ENCODE measurements at regions not wholly inside any gene's neighbourhood (a gene's known extent, or its start where the extent isn't known, plus 50 kb on each side); places are given as distances from the start of the nearest gene placed in this dataset.

GRCh38 chr18:29377346-29377745 lies 1200.4 kb upstream of the CDH2 start:
- TF ChIP-seq, protein P1, sequence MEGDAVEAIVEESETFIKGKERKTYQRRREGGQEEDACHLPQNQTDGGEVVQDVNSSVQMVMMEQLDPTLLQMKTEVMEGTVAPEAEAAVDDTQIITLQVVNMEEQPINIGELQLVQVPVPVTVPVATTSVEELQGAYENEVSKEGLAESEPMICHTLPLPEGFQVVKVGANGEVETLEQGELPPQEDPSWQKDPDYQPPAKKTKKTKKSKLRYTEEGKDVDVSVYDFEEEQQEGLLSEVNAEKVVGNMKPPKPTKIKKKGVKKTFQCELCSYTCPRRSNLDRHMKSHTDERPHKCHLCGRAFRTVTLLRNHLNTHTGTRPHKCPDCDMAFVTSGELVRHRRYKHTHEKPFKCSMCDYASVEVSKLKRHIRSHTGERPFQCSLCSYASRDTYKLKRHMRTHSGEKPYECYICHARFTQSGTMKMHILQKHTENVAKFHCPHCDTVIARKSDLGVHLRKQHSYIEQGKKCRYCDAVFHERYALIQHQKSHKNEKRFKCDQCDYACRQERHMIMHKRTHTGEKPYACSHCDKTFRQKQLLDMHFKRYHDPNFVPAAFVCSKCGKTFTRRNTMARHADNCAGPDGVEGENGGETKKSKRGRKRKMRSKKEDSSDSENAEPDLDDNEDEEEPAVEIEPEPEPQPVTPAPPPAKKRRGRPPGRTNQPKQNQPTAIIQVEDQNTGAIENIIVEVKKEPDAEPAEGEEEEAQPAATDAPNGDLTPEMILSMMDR (conservative IDR thresholded peaks at IDR 0.05; ENCODE audit: low read depth, low read length), result no peak
- TF ChIP-seq EZH2 (IDR thresholded peaks at IDR 0.05; ENCODE audit: borderline replicate concordance, low read depth, low read length, poor library complexity, severe bottlenecking), result no peak

Measured in A673 (cell line).